ENCODE measurements at regions not wholly inside any gene's neighbourhood (a gene's known extent, or its start where the extent isn't known, plus 50 kb on each side); places are given as distances from the start of the nearest gene placed in this dataset.
"Not testable (repeated sequence)": the region's sequence is repeated elsewhere in the genome, so short reads cannot be mapped to it uniquely, and the experiment has no call there.

- no peak for DNase-seq
Observed at GRCh38 chr13:64725492-64725891, 2504.6 kb downstream of the PCDH9 start.

- no peak for DNase-seq
Observed at GRCh38 chr13:64723724-64724123, 2506.4 kb downstream of the PCDH9 start.

GRCh38 chr13:64718116-64718515, 2512.0 kb downstream of the PCDH9 start:
- DNase-seq, result no peak

- no peak for DNase-seq
Observed at GRCh38 chr13:64716936-64717335, 2513.2 kb downstream of the PCDH9 start.

- DNase-seq, result no peak
Observed at GRCh38 chr13:64709079-64709478, 2521.1 kb downstream of the PCDH9 start.

GRCh38 chr13:64704121-64704649, 2526.0 kb downstream of the PCDH9 start:
- no peak for DNase-seq

- DNase-seq, result no peak
Observed at GRCh38 chr13:64697226-64697625, 2532.9 kb downstream of the PCDH9 start.

- no peak for DNase-seq
Observed at GRCh38 chr13:64688893-64689677, 2541.1 kb downstream of the PCDH9 start.

GRCh38 chr13:64686536-64686935, 2543.6 kb downstream of the PCDH9 start:
- not testable (repeated sequence) for DNase-seq

GRCh38 chr13:64684685-64685431, 2545.3 kb downstream of the PCDH9 start:
- no peak for DNase-seq

GRCh38 chr13:64684108-64684507, 2546.0 kb downstream of the PCDH9 start:
- no peak for DNase-seq

GRCh38 chr13:64680739-64681138, 2549.4 kb downstream of the PCDH9 start:
- DNase-seq, result no peak

- no peak for DNase-seq
Observed at GRCh38 chr13:64675255-64675892, 2554.8 kb downstream of the PCDH9 start.

- no peak for DNase-seq
Observed at GRCh38 chr13:64674126-64674525, 2556.0 kb downstream of the PCDH9 start.

- no peak for DNase-seq
Observed at GRCh38 chr13:64672751-64673150, 2557.4 kb downstream of the PCDH9 start.

GRCh38 chr13:64662887-64663593, 2567.1 kb downstream of the PCDH9 start:
- no peak for DNase-seq

- no peak for DNase-seq
Observed at GRCh38 chr13:64648293-64648692, 2581.8 kb downstream of the PCDH9 start.

GRCh38 chr13:64643066-64643465, 2587.1 kb downstream of the PCDH9 start:
- no peak for DNase-seq

- no peak for DNase-seq
Observed at GRCh38 chr13:64640002-64640401, 2590.1 kb downstream of the PCDH9 start.

GRCh38 chr13:64639206-64639605, 2590.9 kb downstream of the PCDH9 start:
- no peak for DNase-seq

GRCh38 chr13:64633948-64634347, 2596.2 kb downstream of the PCDH9 start:
- DNase-seq, result no peak

- DNase-seq, result no peak
Observed at GRCh38 chr13:64627654-64628053, 2602.5 kb downstream of the PCDH9 start.

GRCh38 chr13:64626105-64626504, 2604.0 kb downstream of the PCDH9 start:
- no peak for DNase-seq

All from NCI-H1930 (cell line).